ENCODE measurements at regions not wholly inside any gene's neighbourhood (a gene's known extent, or its start where the extent isn't known, plus 50 kb on each side); places are given as distances from the start of the nearest gene placed in this dataset.

DNA sequence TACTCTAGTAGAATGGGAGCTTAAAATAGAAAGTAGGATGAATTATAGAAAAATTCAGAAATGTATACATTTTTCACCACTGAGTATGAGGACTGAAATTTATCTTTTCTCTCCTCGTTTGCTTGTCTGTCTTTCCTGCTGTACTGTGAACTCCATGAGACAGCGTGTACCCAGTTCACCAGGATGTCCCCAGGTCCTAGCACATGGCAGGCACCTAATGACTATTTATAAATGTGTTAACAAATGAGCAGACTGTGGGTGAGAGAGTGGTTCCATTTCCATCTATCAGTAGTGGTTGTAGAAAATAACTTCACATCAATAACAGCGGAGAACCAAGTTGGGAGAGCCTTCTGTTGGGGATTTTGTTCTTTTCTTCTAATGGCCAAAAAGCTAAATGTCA, 106.3 kb downstream of the NUS1 start:
- TF ChIP-seq CTCF (IDR thresholded peaks at IDR 0.05): no peak
- TF ChIP-seq POLR2A (IDR thresholded peaks at IDR 0.05): no peak
